Femur (tissue), 1 donor: ENCODE measurements at regions not wholly inside any gene's neighbourhood (a gene's known extent, or its start where the extent isn't known, plus 50 kb on each side); places are given as distances from the start of the nearest gene placed in this dataset.
"Not testable (repeated sequence)": the region's sequence is repeated elsewhere in the genome, so short reads cannot be mapped to it uniquely, and the experiment has no call there.

Source experiments
- DNase-seq: peaks from one replicate; pipeline ENCODE4 v3.0.0-alpha.2; 2017

GRCh38 chr17:70658840-70659239 lies 489.5 kb downstream of the KCNJ2 start:
- DNase-seq, result no peak

GRCh38 chr17:70661342-70662222 lies 492.2 kb downstream of the KCNJ2 start:
- no peak for DNase-seq

GRCh38 chr17:70668276-70668937 lies 499.1 kb downstream of the KCNJ2 start:
- DNase-seq, result no peak

GRCh38 chr17:70668938-70669778 lies 499.8 kb downstream of the KCNJ2 start:
- DNase-seq, result no peak

- no peak for DNase-seq
Observed at GRCh38 chr17:70674061-70674460, 504.7 kb downstream of the KCNJ2 start.

- DNase-seq, result no peak
Observed at GRCh38 chr17:70675070-70675590, 505.8 kb downstream of the KCNJ2 start.

GRCh38 chr17:70677783-70678647 lies 508.7 kb downstream of the KCNJ2 start:
- DNase-seq, result no peak

- no peak for DNase-seq
Observed at GRCh38 chr17:70678889-70679288, 509.6 kb downstream of the KCNJ2 start.

- no peak for DNase-seq
Observed at GRCh38 chr17:70683936-70684335, 514.6 kb downstream of the KCNJ2 start.

GRCh38 chr17:70687421-70687820 lies 518.1 kb downstream of the KCNJ2 start:
- no peak for DNase-seq

GRCh38 chr17:70691150-70691549 lies 521.8 kb downstream of the KCNJ2 start:
- no peak for DNase-seq

GRCh38 chr17:70699408-70699807 lies 530.1 kb downstream of the KCNJ2 start:
- no peak for DNase-seq

GRCh38 chr17:70702683-70703255 lies 533.4 kb downstream of the KCNJ2 start:
- no peak for DNase-seq

- DNase-seq, result no peak
Observed at GRCh38 chr17:70709596-70709995, 540.3 kb downstream of the KCNJ2 start.

- DNase-seq, result no peak
Observed at GRCh38 chr17:70713694-70714093, 544.4 kb downstream of the KCNJ2 start.

GRCh38 chr17:70716551-70716950 lies 547.2 kb downstream of the KCNJ2 start:
- DNase-seq, result no peak

- no peak for DNase-seq
Observed at GRCh38 chr17:70717042-70717441, 547.7 kb downstream of the KCNJ2 start.

GRCh38 chr17:70736375-70736957 lies 567.1 kb downstream of the KCNJ2 start:
- no peak for DNase-seq

- no peak for DNase-seq
Observed at GRCh38 chr17:70739065-70739464, 569.7 kb downstream of the KCNJ2 start.

- DNase-seq, result not testable (repeated sequence)
Observed at GRCh38 chr17:70746574-70746973, 577.2 kb downstream of the KCNJ2 start.

- DNase-seq, result no peak
Observed at GRCh38 chr17:70750983-70751382, 581.7 kb downstream of the KCNJ2 start.
